Smooth muscle cell (in vitro differentiated cells): ENCODE measurements at regions not wholly inside any gene's neighbourhood (a gene's known extent, or its start where the extent isn't known, plus 50 kb on each side); places are given as distances from the start of the nearest gene placed in this dataset.

Experiments used
- DNase-seq: peaks from one replicate; lab custom pipeline; 2025; ENCODE audit not compliant: unreplicated experiment; lab: John Stamatoyannopoulos, UW
- H2AFZ ChIP-seq: fragments of 200-600 bp; sonication (generic); 2 replicates; pipeline ENCODE4 v1.6.0; 2016; ENCODE audit warnings: antibody characterized with exemption, low read depth, mild to moderate bottlenecking
- H3F3A ChIP-seq: fragments of 200-600 bp; sonication (generic); 2 replicates; pipeline ENCODE4 v1.6.0; 2017; ENCODE audit warnings: antibody characterized with exemption, low read depth
- H3K27ac ChIP-seq: fragments of 200-600 bp; sonication (generic); 2 replicates; pipeline ENCODE4 v1.5.1; 2016; ENCODE audit warnings: low read depth, mild to moderate bottlenecking
- H3K27me3 ChIP-seq: fragments of 200-600 bp; sonication (generic); 2 replicates; pipeline ENCODE4 v1.6.1; 2016; ENCODE audit warnings: low read depth, mild to moderate bottlenecking
- H3K36me3 ChIP-seq: fragments of 200-600 bp; sonication (generic); 2 replicates; pipeline ENCODE4 v1.5.1; 2016; ENCODE audit warnings: low read depth
- H3K4me1 ChIP-seq: fragments of 200-600 bp; sonication (generic); 2 replicates; pipeline ENCODE4 v1.5.1; 2016; ENCODE audit warnings: low read depth
- H3K4me2 ChIP-seq: fragments of 200-600 bp; sonication (generic); 2 replicates; pipeline ENCODE4 v1.6.0; 2016; ENCODE audit warnings: mild to moderate bottlenecking
- H3K4me3 ChIP-seq: fragments of 200-600 bp; sonication (generic); 2 replicates; pipeline ENCODE4 v1.5.1; 2016; ENCODE audit warnings: mild to moderate bottlenecking
- H3K79me2 ChIP-seq: fragments of 200-600 bp; sonication (generic); 2 replicates; pipeline ENCODE4 v1.6.0; 2016; ENCODE audit warnings: low read depth, mild to moderate bottlenecking
- H3K9ac ChIP-seq: fragments of 200-600 bp; sonication (generic); 2 replicates; pipeline ENCODE4 v1.6.0; 2016; ENCODE audit warnings: low read depth
- H3K9me3 ChIP-seq: fragments of 200-600 bp; sonication (generic); replicated peaks from 2 replicates; pipeline ENCODE4 v1.5.1; 2016; ENCODE audit warnings: low read depth
- H4K20me1 ChIP-seq: fragments of 200-600 bp; sonication (generic); 2 replicates; pipeline ENCODE4 v1.6.0; 2016; ENCODE audit warnings: low read depth
- CTCF ChIP-seq: fragments of 200-600 bp; sonication (generic); IDR thresholded peaks from 2 replicates; pipeline ENCODE4 v1.5.1; 2017; ENCODE audit warnings: borderline replicate concordance, mild to moderate bottlenecking, antibody characterized with exemption; ENCODE audit not compliant: insufficient read depth, poor library complexity, severe bottlenecking
- WGBS: methylation state at CpG from one replicate; pipeline ENCODE4 v1.1.7; 2016; ENCODE audit warnings: low lambda C conversion rate; 5-methylcytosine and 5-hydroxymethylcytosine counted together

DNA sequence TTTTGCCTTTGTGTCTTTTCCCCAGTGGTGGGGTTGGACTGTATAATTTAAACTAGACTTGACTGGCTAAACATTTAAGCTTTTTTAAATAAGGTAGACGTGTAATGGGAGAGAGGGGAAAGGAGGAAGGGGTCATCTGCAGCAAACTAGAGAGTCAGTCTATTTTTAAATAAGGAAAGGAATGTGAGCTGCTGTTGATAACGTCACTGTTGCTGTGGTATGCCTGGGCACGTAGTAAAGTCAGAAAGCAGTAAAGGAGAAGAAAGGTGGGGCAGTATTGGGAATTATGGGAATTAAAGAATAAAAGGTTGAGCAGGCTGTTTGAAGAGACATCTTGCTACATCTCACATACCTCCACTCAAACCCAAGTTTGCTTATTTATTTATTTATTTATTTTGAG is 80.4 kb upstream of the FSHB start:
- Histone ChIP-seq H3K4me1 (peaks cover 7% of the 10 kb centered on the region), H3K27ac (no peak overlapping the region), H3K4me2 (no peak overlapping the region), H3K79me2 (no peaks in the 10 kb centered on the region), H2AFZ (no peak overlapping the region), H4K20me1 (no peaks in the 10 kb centered on the region), H3F3A (no peaks in the 10 kb centered on the region), H3K27me3 (peaks cover 3% of the 10 kb centered on the region), H3K9ac (no peak overlapping the region), H3K4me3 (no peak overlapping the region), H3K9me3 (no peaks in the 10 kb centered on the region), H3K36me3 (no peaks in the 10 kb centered on the region)
- TF ChIP-seq CTCF: no peak
- WGBS: 15% methylated on average over 3 of the region's 3 CpGs
- DNase-seq: no peak

GRCh38 chr11:30153008-30153407 is 77.8 kb upstream of the FSHB start:
- H4K20me1 ChIP-seq: no peaks in the 10 kb centered on the region
- WGBS: 83% methylated on average over 3 of the region's 3 CpGs
- H3K36me3 ChIP-seq: no peaks in the 10 kb centered on the region
- H3F3A ChIP-seq: no peaks in the 10 kb centered on the region
- no peak for DNase-seq
- no peak overlapping the region for H3K4me2 ChIP-seq
- H2AFZ ChIP-seq: no peak overlapping the region
- no peaks in the 10 kb centered on the region for H3K79me2 ChIP-seq
- no peaks in the 10 kb centered on the region for H3K9me3 ChIP-seq
- TF ChIP-seq CTCF: no peak
- peaks cover 3% of the 10 kb centered on the region for H3K27me3 ChIP-seq
- peaks cover 7% of the 10 kb centered on the region for H3K4me1 ChIP-seq
- H3K9ac ChIP-seq: no peak overlapping the region
- no peak overlapping the region for H3K4me3 ChIP-seq
- no peak overlapping the region for H3K27ac ChIP-seq

DNA sequence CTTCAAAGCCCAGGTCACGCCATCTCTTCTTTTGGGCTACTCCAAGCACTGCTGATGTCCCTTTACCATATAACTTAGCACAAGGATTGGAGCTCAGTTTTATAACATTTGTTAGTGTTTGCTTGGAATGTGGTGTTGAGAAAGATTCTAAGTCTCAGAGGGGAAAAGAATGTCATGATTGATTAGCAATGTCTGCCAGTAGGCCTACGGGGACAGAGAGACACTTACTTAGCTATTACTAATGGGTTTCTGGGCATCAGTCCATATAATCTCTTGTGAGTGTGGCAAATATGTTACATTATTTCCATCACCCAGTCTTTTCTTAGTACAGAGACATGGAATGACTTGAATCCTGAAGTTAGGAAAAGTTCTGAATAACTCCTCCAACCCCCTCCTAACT is 75.4 kb upstream of the FSHB start:
- Histone ChIP-seq H3K79me2 (no peaks in the 10 kb centered on the region), H3K4me3 (no peak overlapping the region), H2AFZ (no peak overlapping the region), H3K4me1 (peaks cover 7% of the 10 kb centered on the region), H3K36me3 (no peaks in the 10 kb centered on the region), H3K4me2 (no peak overlapping the region), H3K9me3 (no peaks in the 10 kb centered on the region), H4K20me1 (no peaks in the 10 kb centered on the region), H3F3A (no peaks in the 10 kb centered on the region), H3K27ac (no peak overlapping the region), H3K9ac (no peak overlapping the region), H3K27me3 (peaks cover 18% of the 10 kb centered on the region)
- TF ChIP-seq CTCF: no peak
- WGBS: 80% methylated on average over 2 of the region's 2 CpGs
- no peak for DNase-seq

DNA sequence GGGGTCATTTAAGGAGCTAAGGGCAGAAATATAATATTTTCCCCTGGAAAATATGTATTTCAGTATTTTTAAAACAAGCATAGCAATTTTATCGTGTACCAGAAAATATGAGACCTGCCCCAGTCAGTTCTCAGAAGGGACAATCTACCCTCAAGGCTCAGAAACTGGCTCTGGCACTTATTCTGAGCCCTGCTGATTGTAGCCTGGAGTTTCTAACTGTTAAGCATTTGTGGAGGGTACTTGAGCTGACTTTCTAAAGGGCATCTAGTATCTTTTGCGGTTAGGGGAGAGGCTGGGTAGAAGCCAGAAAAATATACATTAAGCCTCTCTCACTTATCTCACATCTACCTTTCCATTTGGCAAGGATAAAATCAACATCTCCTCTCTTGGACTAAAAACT is 71.3 kb upstream of the FSHB start:
- Histone ChIP-seq H3K27me3 (peaks cover 22% of the 10 kb centered on the region), H3K79me2 (no peaks in the 10 kb centered on the region), H3K4me1 (no peaks in the 10 kb centered on the region), H2AFZ (no peak overlapping the region), H3K9me3 (no peaks in the 10 kb centered on the region), H3K4me2 (no peak overlapping the region), H3F3A (no peaks in the 10 kb centered on the region), H4K20me1 (no peaks in the 10 kb centered on the region), H3K27ac (no peak overlapping the region), H3K9ac (no peak overlapping the region), H3K36me3 (no peaks in the 10 kb centered on the region), H3K4me3 (no peak overlapping the region)
- no peak for TF ChIP-seq CTCF
- WGBS: 87% methylated on average over 2 of the region's 2 CpGs
- no peak for DNase-seq
